ENCODE measurements at regions not wholly inside any gene's neighbourhood (a gene's known extent, or its start where the extent isn't known, plus 50 kb on each side); places are given as distances from the start of the nearest gene placed in this dataset.

DNA sequence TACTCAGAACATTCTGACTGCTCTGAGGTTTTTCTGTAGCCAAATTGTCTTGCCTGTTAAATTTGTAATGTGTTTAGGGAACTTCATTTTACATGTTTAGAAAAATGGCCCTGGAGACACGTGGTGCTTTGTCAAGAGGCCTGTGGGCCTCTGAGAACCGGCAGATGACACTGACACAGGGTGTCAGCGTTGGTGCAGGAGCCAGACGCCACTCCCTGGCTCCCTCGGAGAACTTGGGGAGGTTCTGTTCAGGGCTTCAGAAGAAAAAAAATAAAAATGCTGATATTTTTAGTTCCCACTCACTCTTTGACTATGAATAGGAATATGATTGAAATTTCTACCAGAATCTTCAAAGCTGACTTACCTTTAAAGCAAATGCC, 190.9 kb upstream of the GATB start:
- H3K36me3 ChIP-seq (ENCODE audit: control insufficient read depth, insufficient read depth, low read length) = no peaks in the 10 kb centered on the region
- H3K4me3 ChIP-seq (ENCODE audit: low read depth, low read length) = no peak overlapping the region
- no peak overlapping the region for H3K9ac ChIP-seq (ENCODE audit: low read depth, low read length)
- H3K4me1 ChIP-seq (ENCODE audit: control insufficient read depth, insufficient read depth, low read length) = no peaks in the 10 kb centered on the region
- no peaks in the 10 kb centered on the region for H3K27me3 ChIP-seq (ENCODE audit: control insufficient read depth, insufficient read depth, low read length)
- no peaks in the 10 kb centered on the region for H3K9me3 ChIP-seq (ENCODE audit: control insufficient read depth, insufficient read depth, low read length)

DNA sequence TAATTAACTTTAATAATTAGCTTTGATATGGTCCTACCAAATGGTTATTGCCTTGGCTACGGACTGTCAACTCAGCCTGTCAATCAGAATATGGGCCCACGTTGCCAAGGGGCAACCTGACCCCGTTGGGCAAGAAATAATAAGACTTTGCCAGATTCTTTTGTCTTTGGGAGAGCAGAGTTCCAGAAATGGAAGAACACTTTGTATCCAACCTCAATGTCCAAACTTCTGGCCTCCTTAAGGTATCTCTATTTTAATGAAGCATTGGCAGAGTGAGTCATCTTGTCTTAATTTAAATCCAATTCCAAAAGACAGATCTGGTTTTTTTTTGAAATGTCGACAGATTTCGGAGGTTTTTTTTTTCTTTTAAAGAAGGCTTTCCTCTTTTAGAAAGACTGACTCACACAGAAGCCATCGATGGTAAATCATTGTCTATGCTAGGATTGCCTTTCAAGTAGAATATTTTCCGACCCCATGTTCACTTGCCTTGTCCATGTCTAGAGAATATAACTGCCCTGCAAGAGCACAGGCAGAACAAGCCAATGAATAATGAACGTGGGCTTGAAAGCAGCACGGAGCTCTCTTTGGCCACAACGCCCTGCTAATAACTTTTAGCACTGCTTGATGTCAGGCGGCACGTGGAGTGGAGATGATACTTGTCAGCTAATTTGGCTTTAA, 190.3 kb upstream of the GATB start:
- Histone ChIP-seq H3K4me3 (ENCODE audit: low read depth, low read length) (no peak overlapping the region), H3K9ac (ENCODE audit: low read depth, low read length) (no peak overlapping the region), H3K27me3 (ENCODE audit: control insufficient read depth, insufficient read depth, low read length) (no peaks in the 10 kb centered on the region), H3K4me1 (ENCODE audit: control insufficient read depth, insufficient read depth, low read length) (no peaks in the 10 kb centered on the region), H3K36me3 (ENCODE audit: control insufficient read depth, insufficient read depth, low read length) (no peaks in the 10 kb centered on the region), H3K9me3 (ENCODE audit: control insufficient read depth, insufficient read depth, low read length) (no peaks in the 10 kb centered on the region)

DNA sequence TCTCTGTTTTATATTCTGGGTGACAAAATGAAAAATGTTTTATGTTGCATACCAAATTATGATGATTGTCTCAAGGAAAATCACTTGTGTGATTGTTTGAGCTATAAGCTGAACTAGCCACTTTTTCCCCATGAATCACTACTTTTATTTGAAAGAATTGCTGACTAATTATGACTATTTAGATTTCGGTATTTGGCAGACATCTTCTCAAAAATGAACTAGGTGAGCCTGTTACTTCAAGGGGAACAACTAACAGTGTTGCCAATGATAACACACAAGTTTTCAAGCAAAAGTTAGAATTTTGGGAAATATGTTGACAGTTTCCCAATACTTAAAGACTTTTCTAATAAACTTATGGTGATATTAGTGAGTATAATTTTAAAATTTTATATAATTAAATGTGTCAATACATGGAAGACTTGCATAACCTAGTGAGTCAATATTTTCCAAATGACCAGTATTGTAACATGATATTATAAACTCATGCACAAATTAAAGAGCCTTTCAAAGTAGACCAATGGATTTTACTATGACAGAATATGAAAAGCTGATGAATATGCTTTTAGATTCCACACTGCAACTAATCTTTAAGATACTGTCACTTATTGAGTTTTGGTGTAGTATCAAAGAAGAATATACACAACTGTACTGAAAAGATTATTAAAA, 187.7 kb upstream of the GATB start:
- Histone ChIP-seq H3K4me3 (ENCODE audit: low read depth, low read length) (no peak overlapping the region), H3K36me3 (ENCODE audit: control insufficient read depth, insufficient read depth, low read length) (no peaks in the 10 kb centered on the region), H3K4me1 (ENCODE audit: control insufficient read depth, insufficient read depth, low read length) (no peaks in the 10 kb centered on the region), H3K9me3 (ENCODE audit: control insufficient read depth, insufficient read depth, low read length) (no peaks in the 10 kb centered on the region), H3K27me3 (ENCODE audit: control insufficient read depth, insufficient read depth, low read length) (no peaks in the 10 kb centered on the region), H3K9ac (ENCODE audit: low read depth, low read length) (no peak overlapping the region)

DNA sequence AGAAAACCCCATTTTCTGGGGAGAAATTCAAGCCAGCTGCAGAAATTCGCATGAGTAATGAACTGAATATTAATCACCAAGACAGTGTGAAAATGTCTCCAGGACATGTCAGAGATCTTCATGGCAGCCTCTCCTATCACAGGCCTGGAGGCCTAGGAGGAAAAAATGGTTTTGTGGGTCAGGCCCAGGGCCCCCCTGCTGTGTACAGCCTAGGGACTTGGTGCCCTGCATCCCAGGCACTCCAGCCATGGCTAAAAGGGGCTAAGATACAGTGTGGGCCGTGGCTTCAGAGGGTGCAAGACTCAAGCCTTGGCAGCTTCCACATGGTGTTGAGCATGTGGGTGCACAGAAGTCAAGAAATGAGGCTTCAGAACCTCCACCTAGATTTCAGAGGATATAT, 185.9 kb upstream of the GATB start:
- Histone ChIP-seq H3K27me3 (ENCODE audit: control insufficient read depth, insufficient read depth, low read length) (no peaks in the 10 kb centered on the region), H3K9ac (ENCODE audit: low read depth, low read length) (no peak overlapping the region), H3K4me1 (ENCODE audit: control insufficient read depth, insufficient read depth, low read length) (no peaks in the 10 kb centered on the region), H3K36me3 (ENCODE audit: control insufficient read depth, insufficient read depth, low read length) (no peaks in the 10 kb centered on the region), H3K4me3 (ENCODE audit: low read depth, low read length) (peak overlapping the region; percentile 3), H3K9me3 (ENCODE audit: control insufficient read depth, insufficient read depth, low read length) (no peaks in the 10 kb centered on the region)

DNA sequence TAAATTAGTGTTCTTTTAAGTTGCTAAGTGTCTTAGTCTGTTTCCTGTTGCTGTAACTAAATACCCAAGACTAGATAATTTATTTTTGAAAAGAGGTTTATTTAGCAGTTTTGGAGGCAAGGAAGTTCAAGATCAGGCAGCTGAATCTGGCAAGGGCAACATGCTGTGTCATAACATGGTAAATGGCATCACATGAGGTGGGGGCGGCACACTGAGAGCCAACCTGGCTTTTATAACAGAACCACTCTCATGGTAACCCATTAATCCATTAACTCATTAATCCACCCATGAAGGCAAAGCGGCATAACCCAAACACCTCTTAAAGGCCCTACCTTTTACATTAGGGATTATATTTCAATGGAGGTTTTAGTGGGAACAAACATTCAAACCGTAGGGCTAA, 182.2 kb upstream of the GATB start:
- no peak overlapping the region for H3K4me3 ChIP-seq (ENCODE audit: low read depth, low read length)
- no peaks in the 10 kb centered on the region for H3K36me3 ChIP-seq (ENCODE audit: control insufficient read depth, insufficient read depth, low read length)
- H3K9ac ChIP-seq (ENCODE audit: low read depth, low read length) = no peak overlapping the region
- no peaks in the 10 kb centered on the region for H3K9me3 ChIP-seq (ENCODE audit: control insufficient read depth, insufficient read depth, low read length)
- H3K4me1 ChIP-seq (ENCODE audit: control insufficient read depth, insufficient read depth, low read length) = no peaks in the 10 kb centered on the region
- H3K27me3 ChIP-seq (ENCODE audit: control insufficient read depth, insufficient read depth, low read length) = no peaks in the 10 kb centered on the region

DNA sequence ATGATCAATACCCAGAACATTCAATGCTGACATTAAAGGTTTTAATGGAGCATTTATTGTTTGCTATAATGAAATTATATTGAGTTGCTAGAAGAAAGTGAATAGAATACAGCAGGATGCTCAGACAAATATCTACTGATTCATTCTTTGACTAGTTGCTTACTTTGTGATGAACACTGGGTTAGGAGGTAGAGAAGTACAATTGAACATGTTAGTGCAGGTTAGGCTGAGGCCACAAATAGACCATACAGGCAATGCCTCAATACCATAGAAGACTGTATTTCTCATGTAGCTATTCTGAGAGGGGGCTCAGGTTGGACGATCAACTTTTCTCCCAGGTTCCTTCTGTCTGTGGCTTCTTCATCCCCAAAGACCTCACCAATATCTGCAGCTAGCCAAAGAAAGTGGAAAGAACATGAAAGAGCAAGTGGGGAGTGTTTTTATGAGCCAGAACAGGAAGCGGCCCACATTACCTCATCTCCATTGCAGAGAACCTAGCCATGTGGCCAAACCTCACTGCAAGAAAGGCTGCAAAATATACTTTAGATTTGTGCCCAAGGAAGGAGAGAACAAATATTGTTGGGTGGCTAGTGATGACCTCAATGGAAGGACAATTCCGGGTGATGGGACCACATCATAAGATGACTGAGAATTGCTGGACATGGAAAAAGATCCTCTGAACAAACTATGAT, 180.3 kb upstream of the GATB start:
- H3K36me3 ChIP-seq (ENCODE audit: control insufficient read depth, insufficient read depth, low read length) = no peaks in the 10 kb centered on the region
- no peaks in the 10 kb centered on the region for H3K9me3 ChIP-seq (ENCODE audit: control insufficient read depth, insufficient read depth, low read length)
- H3K27me3 ChIP-seq (ENCODE audit: control insufficient read depth, insufficient read depth, low read length) = no peaks in the 10 kb centered on the region
- no peak overlapping the region for H3K4me3 ChIP-seq (ENCODE audit: low read depth, low read length)
- H3K4me1 ChIP-seq (ENCODE audit: control insufficient read depth, insufficient read depth, low read length) = no peaks in the 10 kb centered on the region
- H3K9ac ChIP-seq (ENCODE audit: low read depth, low read length) = no peak overlapping the region

DNA sequence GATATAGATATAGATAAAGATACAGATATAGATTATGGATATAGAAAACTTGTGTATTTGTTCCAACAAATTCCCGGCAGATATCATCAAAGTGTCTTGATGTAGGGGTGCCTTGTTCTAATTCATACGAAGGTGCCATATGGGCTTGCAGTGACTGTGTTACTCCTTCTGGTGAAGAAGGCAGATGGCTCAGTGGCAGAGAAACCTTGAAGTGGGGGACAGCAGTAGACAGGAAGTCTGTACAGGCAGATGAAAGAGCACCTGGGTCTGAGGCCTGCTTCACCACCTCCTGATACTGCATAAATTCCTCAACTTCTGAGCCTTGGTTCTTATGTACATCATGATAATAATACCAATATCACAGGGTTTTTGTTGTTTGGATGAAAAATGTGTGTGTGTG, 179.5 kb upstream of the GATB start:
- no peaks in the 10 kb centered on the region for H3K9me3 ChIP-seq (ENCODE audit: control insufficient read depth, insufficient read depth, low read length)
- H3K27me3 ChIP-seq (ENCODE audit: control insufficient read depth, insufficient read depth, low read length) = no peaks in the 10 kb centered on the region

DNA sequence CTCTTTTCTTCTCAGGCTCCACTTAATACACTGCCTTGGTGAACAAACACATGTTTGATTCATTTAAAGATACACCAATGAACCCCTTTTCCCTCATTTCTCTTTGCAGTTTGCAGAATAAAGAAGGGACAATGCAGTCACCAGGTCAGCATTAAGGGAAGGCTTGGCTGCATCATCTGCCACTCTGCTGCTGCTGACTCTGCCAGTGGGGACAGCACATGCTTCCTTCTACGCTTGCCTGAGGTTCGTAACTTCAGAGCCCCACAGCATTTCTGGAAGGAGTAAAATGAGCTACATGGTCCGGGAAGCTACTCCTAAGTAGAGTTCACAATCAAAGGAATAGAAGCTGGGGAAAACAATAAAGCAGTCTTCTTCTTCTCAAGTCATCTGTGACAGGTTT, 178.9 kb upstream of the GATB start:
- Histone ChIP-seq H3K36me3 (ENCODE audit: control insufficient read depth, insufficient read depth, low read length) (no peaks in the 10 kb centered on the region), H3K4me1 (ENCODE audit: control insufficient read depth, insufficient read depth, low read length) (no peaks in the 10 kb centered on the region), H3K27me3 (ENCODE audit: control insufficient read depth, insufficient read depth, low read length) (no peaks in the 10 kb centered on the region), H3K4me3 (ENCODE audit: low read depth, low read length) (no peak overlapping the region), H3K9me3 (ENCODE audit: control insufficient read depth, insufficient read depth, low read length) (no peaks in the 10 kb centered on the region), H3K9ac (ENCODE audit: low read depth, low read length) (no peak overlapping the region)

More for the DNA sequence above, 179.5 kb upstream of the GATB start:
- no peak overlapping the region for H3K9ac ChIP-seq (ENCODE audit: low read depth, low read length)
- H3K4me3 ChIP-seq (ENCODE audit: low read depth, low read length) = no peak overlapping the region
- H3K36me3 ChIP-seq (ENCODE audit: control insufficient read depth, insufficient read depth, low read length) = no peaks in the 10 kb centered on the region
- no peaks in the 10 kb centered on the region for H3K4me1 ChIP-seq (ENCODE audit: control insufficient read depth, insufficient read depth, low read length)

DNA sequence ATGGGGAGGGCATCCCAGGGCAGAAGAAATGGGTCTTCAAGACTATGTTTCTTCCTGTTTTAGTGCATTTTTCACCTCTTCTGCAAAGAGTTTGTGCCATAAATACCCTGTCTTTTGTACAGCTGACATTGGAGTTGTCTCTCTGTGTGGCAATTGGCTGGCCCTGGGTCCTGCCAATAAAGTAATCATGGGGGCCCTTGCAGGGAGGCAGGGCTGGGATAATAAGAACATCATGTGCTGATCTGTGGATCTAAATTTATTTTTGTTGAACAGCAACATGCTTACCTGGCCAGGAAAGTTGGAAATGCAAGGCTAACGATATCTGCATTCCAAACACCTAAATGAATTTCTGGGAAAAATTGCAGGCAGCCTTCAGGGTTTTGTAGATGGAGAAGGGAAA, 174.6 kb upstream of the GATB start:
- H3K9ac ChIP-seq (ENCODE audit: low read depth, low read length) = no peak overlapping the region
- no peaks in the 10 kb centered on the region for H3K9me3 ChIP-seq (ENCODE audit: control insufficient read depth, insufficient read depth, low read length)
- H3K4me1 ChIP-seq (ENCODE audit: control insufficient read depth, insufficient read depth, low read length) = no peaks in the 10 kb centered on the region
- no peaks in the 10 kb centered on the region for H3K36me3 ChIP-seq (ENCODE audit: control insufficient read depth, insufficient read depth, low read length)
- H3K27me3 ChIP-seq (ENCODE audit: control insufficient read depth, insufficient read depth, low read length) = no peaks in the 10 kb centered on the region
- H3K4me3 ChIP-seq (ENCODE audit: low read depth, low read length) = no peak overlapping the region

DNA sequence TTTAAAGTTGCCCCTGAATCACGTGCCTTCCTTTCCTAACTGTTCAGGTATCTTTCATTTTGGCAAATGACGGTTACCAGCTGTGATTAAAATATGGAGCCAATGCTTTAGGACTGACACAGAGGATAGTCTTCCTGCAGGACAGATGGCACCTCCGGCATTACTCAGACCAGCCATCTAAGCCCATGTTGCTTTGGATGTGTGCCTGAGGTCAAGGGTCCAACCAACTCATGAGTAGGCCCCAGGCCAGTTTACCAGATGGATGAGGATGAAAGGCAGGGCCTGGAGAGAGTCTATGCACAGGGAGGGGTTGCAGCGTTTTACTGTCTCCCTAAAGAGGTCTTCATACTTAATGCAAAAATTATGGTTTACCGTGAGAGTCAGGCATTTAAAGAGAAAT, 174.0 kb upstream of the GATB start:
- H3K36me3 ChIP-seq (ENCODE audit: control insufficient read depth, insufficient read depth, low read length) = no peaks in the 10 kb centered on the region
- no peaks in the 10 kb centered on the region for H3K9me3 ChIP-seq (ENCODE audit: control insufficient read depth, insufficient read depth, low read length)
- H3K27me3 ChIP-seq (ENCODE audit: control insufficient read depth, insufficient read depth, low read length) = no peaks in the 10 kb centered on the region
- no peaks in the 10 kb centered on the region for H3K4me1 ChIP-seq (ENCODE audit: control insufficient read depth, insufficient read depth, low read length)
- no peak overlapping the region for H3K9ac ChIP-seq (ENCODE audit: low read depth, low read length)
- H3K4me3 ChIP-seq (ENCODE audit: low read depth, low read length) = no peak overlapping the region

DNA sequence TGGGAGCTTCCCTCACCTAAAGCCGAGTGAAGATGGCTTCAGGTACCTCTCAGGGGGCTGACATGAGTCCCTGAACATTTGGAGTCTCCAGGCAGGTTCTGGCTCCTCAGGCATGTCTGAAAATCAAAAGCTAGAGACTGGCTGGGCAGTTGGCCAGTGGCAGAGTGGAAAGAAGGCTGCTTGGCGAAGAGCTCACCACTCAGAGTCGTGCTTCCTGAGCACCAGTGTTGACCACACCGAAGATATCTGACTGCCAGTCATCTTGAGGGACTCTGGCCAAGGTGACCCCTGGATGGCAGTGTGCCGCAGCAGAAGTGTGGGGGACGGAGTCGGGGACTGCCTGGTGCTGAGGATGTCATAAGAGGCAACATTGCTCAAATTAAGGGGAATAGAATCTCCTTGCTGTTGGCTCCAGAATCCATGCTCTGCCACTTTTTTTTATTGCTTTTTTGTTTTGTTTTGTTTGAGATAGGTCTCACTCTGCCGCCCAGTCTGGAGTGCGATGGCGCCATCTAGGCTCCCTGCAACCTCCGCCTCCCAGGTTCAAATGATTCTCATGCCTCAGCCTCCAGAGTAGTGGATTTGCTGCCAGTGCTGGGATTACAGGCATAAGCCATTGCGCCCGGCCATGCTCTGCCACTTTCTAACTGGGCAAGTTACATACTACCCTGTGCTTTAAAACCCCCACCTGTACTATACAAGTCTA, 172.5 kb upstream of the GATB start:
- no peaks in the 10 kb centered on the region for H3K9me3 ChIP-seq (ENCODE audit: control insufficient read depth, insufficient read depth, low read length)
- no peaks in the 10 kb centered on the region for H3K27me3 ChIP-seq (ENCODE audit: control insufficient read depth, insufficient read depth, low read length)
- no peaks in the 10 kb centered on the region for H3K36me3 ChIP-seq (ENCODE audit: control insufficient read depth, insufficient read depth, low read length)
- no peaks in the 10 kb centered on the region for H3K4me1 ChIP-seq (ENCODE audit: control insufficient read depth, insufficient read depth, low read length)
- no peak overlapping the region for H3K9ac ChIP-seq (ENCODE audit: low read depth, low read length)
- H3K4me3 ChIP-seq (ENCODE audit: low read depth, low read length) = no peak overlapping the region
